NCI-H2107 (cell line): ENCODE measurements at regions not wholly inside any gene's neighbourhood (a gene's known extent, or its start where the extent isn't known, plus 50 kb on each side); places are given as distances from the start of the nearest gene placed in this dataset.
"Not testable (repeated sequence)": the region's sequence is repeated elsewhere in the genome, so short reads cannot be mapped to it uniquely, and the experiment has no call there.

ENCODE experiments used
- DNase-seq: peaks from one replicate; lab custom pipeline; 2025; lab: John Stamatoyannopoulos, UW

GRCh38 chr3:181609030-181609767 is 102.5 kb upstream of the SOX2 start:
- no peak for DNase-seq

- no peak for DNase-seq
Observed at GRCh38 chr3:181604267-181604666, 107.5 kb upstream of the SOX2 start.

DNA sequence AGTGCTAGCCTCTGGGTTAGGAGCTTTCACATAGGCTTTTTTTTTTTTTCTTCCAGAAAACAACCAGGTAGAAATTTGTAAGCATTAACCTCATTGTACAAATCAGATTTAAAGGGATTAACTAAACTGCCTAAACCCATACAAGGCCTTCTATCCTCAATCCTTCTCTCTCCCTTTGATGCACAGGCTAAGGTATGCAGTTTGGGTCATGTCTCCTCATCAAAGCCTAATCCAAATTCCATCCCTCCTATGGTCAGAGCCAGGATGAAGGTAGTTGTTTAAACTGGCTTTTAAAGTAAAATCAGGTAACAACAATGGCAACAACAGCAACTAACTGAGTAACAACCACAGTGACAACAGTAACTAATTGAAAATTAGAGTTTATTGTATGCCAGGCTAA is 115.6 kb upstream of the SOX2 start:
- no peak for DNase-seq

GRCh38 chr3:181590939-181591338 is 120.8 kb upstream of the SOX2 start:
- DNase-seq = not testable (repeated sequence)

DNA sequence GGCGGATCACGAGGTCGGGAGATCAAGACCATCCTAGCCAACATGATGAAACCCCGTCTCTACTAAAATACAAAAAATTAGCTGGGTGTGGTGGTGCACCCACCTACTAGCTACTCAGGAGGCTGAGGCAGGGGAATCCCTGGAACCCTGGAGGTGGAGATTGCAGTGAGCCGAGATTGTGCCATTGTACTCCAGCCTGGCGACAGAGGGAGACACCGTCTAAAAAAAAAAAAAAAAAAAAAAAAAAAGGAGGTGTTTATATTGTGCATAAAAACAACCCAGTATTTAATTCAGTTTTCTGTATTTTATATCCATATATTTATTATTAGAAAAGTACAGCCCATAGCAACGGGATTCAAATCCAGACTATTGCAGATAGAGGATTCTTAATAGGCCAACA is 129.1 kb upstream of the SOX2 start:
- DNase-seq = no peak

GRCh38 chr3:181581656-181582055 is 130.1 kb upstream of the SOX2 start:
- DNase-seq = no peak

DNA sequence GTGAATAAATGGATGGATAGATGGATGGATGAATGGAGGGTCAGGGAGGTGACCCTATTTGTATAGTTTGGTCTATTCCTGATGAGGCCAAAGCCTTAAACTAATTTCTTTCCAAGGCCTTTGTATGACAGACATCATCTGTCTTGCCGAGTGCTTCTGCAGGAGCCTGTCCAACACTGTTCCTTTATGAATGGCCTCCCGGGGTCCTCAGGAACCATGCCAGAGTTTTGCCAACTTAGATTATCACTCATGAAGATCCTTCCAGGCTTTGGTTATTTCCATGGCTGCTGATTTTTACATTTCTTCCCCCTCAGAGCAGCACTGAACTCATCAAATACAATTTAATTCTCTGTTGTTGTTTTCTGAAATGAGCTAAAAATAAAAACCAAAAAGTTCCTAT is 133.0 kb upstream of the SOX2 start:
- no peak for DNase-seq

GRCh38 chr3:181572432-181572831 is 139.3 kb upstream of the SOX2 start:
- no peak for DNase-seq

DNA sequence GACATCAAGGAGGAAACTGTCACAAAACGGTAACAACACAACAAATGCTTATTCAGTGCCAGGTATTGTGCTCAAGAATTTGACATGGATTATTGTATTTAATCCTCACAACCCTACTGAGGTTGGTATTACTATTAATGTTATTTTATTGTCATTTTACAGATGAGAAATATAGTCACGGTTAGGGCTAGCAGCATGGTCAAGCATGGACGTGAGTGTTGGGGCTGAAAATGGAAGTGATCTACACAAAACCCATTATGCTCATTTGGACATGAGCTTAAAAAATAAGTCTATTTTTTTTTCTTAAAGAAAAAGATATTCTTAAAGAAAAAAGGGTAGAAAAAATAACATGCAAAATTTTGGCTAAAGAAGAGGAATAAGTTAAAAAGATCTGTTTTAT is 141.3 kb upstream of the SOX2 start:
- DNase-seq = no peak

GRCh38 chr3:181569356-181569940 is 142.3 kb upstream of the SOX2 start:
- no peak for DNase-seq

GRCh38 chr3:181568693-181569092 is 143.0 kb upstream of the SOX2 start:
- DNase-seq = no peak

GRCh38 chr3:181568248-181568647 is 143.5 kb upstream of the SOX2 start:
- no peak for DNase-seq

GRCh38 chr3:181567311-181568075 is 144.2 kb upstream of the SOX2 start:
- DNase-seq = no peak

DNA sequence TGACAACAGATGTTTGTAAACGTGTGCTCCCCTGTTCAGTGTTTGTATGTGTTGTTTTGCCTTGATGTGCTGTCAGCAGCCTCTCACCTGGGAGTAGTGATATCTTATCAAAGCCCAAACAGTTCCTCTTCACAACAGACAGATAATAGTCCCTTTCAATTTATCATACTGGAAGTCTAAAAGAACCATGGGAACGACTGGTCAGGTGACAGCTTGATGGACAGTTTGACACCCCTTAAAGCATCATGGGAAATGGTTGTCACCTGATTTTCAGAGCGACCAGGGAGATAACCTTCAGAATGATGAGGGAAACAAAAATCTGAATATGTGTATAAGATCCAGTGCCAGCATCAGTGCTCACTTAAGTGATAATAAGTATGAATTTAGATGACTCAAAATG is 146.3 kb upstream of the SOX2 start:
- DNase-seq = no peak

DNA sequence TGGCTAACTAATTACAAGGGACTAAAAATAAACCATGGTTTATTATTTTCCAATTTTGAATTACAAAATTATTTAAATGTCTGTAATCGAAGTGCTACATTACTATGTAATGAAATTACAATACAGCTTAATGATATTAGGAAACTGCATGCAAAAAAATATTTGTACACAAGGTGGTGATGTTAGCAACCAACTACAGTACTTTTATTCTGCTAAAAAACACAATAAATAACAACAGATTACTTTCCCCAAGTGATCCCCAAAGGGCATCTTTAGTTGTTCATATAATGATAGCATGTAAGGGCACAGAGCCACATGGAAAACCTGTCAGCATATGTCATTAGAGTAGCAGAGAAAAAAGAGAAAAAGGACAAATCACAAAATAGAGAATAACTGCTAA is 147.5 kb upstream of the SOX2 start:
- DNase-seq = no peak

GRCh38 chr3:181561139-181562031 is 150.3 kb upstream of the SOX2 start:
- no peak for DNase-seq

DNA sequence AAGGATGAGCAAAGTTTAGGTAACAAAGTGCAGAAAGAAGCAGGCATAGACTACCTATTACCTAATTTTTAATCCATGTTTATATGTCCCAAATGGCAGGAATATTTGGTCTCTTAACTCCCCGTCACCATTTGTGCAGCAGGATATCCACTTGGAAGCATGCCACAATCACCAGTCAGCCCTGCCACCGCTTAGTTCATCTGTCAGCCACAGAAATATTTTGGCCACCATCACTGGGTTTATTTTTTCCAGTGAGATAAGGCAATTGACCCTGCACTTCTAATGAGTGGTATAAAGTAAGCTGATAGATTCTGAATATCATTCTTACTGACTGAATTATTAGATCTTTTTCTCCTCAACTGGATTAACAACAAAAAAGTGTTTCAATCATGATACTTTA is 152.9 kb upstream of the SOX2 start:
- no peak for DNase-seq

- no peak for DNase-seq
Observed at GRCh38 chr3:181555681-181556080, 156.0 kb upstream of the SOX2 start.

DNA sequence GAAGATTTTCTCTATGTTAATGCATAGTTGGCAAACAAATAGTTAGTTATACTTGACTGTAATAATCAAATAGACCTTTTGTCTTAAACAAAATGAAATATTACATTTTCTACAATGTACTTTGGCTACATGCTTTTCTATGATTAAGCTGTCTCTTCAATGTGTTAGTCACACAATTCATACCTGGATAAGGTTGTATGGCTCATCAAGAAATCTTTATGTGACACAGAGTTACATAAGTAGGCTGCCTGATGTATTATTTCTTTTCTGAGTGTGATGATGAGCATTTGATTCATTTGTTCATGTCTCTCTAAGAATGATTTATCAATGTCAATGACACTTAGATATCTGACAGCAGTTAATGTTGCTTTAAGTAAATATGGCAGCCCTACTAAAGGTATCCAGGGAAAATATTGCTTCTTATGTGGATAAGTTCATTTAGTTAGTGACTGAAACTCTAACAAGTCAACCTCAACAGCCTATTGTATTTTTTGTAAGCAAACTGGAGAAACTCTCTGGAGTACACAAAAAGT is 157.4 kb upstream of the SOX2 start:
- DNase-seq = no peak

GRCh38 chr3:181549266-181549665 is 162.5 kb upstream of the SOX2 start:
- no peak for DNase-seq

- no peak for DNase-seq
Observed at GRCh38 chr3:181541414-181541813, 170.3 kb upstream of the SOX2 start.

GRCh38 chr3:181534781-181535221 is 176.9 kb upstream of the SOX2 start:
- DNase-seq = no peak
